ENCODE measurements at regions not wholly inside any gene's neighbourhood (a gene's known extent, or its start where the extent isn't known, plus 50 kb on each side); places are given as distances from the start of the nearest gene placed in this dataset.
"Not testable (repeated sequence)": the region's sequence is repeated elsewhere in the genome, so short reads cannot be mapped to it uniquely, and the experiment has no call there.

DNA sequence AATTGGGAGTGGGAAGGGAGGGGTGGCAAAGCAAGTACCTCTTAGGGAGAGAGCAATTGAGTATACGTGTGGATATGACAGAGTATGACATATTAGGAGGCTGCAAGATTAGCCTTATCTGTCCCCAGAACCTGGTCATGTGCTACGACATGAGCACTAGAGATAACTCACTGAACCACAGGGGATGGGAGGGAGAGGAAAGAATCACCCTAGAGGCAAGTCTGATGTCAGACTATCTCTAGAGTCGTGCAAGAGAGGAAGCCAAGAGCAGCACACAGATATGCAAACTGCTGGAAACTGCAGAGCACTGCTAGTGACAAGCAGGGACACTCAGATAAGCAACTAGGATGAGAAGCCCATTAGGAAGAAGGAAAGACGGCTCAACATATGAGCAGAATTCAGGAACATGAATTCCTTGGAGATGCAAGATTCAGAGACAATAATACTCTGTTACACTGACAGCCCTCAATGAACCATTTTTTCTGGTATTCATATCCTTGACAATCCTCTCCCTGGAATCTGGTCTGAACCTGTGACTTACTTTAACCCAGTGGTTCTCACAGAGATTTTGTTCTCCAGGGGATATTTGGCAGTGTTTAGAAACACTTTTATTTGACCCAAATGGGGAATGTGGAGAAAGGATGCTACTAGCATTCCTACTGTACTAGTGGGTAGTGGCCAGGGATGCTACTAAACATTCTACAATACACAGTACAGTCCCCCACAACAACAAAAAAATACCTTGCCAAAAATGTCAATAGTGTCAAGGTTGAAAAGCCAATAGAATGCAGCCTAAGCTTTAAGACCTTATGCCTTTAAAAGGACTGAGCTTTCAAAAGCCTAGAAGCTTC, 84.0 kb upstream of the BMP2K start:
- DNase-seq (ENCODE audit: low read depth) = no peak

DNA sequence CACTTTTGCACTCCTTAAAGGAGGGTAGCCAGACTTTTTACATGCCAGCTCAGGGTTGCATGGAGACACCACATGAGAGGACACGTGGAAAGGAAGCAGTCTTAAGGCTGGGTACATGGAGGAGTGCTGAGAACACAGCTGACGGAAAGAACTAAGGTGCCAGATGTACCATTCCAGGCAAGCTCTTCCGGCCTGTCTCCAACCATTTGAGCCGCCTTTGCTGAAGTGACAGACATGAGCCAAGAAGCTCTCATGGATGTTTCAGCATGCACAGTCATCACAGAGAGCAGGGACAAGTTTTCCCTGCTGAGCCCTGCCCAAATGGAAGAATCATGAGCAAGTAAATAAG, 83.4 kb upstream of the BMP2K start:
- no peak for DNase-seq (ENCODE audit: low read depth)

DNA sequence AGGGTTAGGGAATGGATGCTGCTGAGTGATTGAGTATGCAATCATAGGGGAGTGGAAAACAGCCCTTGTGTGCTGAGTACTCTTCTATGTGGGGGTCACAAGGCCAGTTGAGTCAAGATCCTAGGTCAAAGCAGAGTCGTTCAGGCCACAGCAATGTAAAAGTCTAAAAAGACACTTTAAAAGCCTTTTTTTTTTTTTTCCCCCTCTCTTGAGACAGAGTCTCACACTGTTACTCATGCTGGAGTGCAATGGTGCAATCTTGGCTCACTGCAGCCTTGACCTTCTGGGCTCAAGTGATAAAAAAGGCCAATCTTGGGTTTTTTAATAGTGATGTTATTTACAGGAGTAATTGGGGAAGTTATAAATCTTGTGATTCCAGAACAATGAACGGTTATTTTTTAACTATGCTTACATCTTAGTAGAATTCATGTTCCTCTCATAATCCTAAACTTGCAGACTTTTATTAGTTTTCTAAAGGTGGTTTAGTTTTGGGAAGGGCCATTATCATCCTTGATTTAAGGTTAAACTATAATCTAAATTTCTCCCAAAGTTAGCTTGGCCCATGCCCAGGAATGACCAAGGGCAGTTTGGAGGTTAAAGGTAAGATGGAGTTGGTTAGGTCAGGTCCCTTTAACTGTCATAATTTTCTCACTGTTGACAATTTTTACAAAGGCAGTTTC, 82.2 kb upstream of the BMP2K start:
- no peak for DNase-seq (ENCODE audit: low read depth)

DNA sequence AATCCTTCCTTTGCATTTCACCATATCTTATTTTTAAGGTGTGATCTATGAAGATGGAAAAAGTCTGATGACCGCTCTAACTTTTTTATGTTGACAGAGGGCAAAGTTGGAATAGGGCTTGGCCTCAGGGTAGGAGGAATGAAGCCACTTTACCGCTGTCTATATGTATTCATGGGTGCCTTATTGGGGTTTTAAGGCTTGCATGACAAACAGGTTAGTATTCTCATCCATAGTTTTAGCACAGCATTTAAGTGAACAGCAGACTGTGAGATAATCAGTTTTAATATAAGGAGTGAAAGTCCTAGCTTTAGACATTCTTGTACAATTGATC, 81.7 kb upstream of the BMP2K start:
- no peak for DNase-seq (ENCODE audit: low read depth)

DNA sequence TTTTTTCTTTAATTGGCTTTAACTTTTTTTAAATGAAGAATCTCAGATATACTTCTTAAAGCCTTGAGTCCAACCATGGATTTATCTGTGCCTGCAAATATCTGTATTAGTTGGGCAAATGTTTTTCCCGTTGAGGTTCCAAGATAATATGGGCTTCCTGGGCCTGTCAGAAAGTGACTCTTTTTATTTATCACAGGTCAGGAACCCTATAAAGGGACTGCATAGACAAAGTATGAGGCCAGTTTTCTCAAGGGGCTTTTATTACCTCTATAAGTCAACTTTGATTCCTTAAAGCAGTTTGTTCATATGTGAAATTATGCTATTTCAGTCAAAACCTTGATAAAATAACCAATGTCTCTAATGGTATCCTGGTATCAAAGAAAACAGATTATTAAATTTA, 80.2 kb upstream of the BMP2K start:
- DNase-seq (ENCODE audit: low read depth) = no peak

DNA sequence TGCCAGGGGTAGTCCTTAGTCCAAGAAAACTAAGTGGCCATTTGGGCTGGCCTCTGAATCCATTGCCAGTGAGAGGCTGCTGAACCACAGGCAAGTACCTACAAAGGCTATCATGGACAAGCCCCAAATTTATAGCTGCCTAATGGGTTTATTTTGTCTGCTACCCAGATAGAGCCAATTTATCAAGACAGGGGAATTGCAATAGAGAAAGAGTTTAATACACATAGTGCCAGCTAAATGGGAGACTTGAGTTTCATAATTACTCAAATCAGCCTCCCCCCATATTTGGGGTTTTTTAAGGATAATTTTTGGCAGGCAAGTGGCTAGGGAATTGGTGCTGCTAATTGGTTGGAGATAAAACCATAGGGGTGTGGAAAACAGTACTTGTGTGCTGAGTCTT, 73.1 kb upstream of the BMP2K start:
- DNase-seq (ENCODE audit: low read depth) = no peak

DNA sequence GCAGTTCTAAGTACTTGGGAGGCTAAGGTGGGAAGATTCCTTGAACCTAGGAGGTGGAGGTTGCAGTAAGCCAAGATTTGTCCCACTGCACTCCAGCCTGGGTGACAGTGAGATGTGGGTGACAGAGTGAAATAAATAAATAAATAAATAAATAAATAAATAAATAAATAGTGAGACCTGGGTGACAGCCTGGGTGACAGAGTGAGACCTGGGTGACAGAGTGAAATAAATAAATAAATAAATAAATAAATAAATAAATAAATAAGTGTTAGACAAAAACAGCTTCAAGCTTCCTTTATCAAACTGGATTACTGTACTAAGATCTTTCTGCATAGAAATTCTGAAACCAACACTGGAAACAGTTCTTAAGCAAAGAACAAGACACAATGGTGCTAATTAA, 71.8 kb upstream of the BMP2K start:
- no peak for DNase-seq (ENCODE audit: low read depth)

DNA sequence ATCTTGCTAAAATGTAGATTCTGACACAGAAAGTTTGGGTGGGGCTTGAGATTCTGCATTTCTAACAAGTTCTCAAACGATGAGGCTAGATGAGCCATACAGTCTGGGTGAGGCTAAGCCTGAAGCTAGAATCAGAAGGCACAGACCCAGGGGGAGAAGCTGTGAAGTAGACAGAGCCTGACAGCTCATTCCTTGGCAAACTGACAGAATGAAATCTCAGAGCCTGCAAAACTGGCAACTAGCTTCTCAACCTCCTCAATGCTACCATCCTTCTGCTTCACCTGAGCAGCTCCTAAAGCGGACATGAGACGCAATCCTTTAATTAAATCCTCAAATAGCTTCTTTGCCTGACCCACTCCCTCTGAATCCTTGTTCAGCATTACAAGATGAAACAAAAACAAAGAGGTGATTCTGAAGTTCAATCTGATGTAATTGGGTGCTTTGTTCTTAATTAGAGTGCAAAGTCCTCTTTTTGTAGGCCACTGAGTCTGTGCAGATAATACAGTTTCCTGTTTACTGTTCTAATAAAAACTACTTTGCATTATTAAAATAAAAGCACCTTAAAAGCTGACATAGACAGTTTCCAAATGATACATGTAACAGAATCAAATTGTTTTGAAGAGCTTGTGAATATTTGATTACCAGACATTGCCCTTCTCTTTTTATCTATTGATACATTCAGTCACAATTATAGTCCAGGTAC, 71.0 kb upstream of the BMP2K start:
- peak; percentile 80 for DNase-seq (ENCODE audit: low read depth)

DNA sequence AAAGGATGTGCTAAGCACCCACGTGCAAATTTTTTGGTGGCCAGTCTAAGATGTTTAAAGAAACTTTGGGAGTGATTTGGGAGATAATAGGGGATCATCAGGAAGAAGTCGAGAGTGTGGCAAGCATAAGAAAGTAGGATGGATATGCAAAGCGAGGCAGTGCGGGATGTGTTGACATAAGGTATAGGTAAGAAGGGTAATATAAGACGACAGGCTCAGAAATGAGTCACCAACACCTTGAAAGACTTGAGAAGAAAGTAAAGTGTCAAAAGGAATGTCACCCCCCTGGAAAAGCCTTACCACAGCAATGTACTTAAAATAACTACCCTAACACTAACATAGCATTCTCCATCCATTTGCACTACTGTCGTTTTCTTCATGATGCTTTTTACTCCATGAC, 69.8 kb upstream of the BMP2K start:
- no peak for DNase-seq (ENCODE audit: low read depth)

DNA sequence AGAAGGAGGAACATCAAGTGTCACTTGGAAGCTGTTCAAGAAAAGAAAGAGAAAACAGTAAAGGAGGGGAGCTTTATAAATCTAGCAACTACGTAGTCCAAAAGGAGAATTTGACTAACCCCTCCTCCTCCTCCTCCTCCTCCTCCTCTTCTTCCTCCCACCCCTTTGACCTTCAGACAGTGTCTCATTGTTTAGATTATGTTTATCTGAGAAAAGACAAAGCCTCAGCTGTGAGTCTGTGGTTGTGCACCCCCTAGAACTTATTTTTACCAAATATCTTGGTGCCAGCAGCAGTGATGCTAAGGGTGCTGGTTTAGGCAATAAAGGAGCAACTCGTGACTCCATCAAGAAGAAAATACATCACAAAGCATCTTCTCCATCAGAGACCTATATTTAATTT, 68.9 kb upstream of the BMP2K start:
- DNase-seq (ENCODE audit: low read depth) = no peak

DNA sequence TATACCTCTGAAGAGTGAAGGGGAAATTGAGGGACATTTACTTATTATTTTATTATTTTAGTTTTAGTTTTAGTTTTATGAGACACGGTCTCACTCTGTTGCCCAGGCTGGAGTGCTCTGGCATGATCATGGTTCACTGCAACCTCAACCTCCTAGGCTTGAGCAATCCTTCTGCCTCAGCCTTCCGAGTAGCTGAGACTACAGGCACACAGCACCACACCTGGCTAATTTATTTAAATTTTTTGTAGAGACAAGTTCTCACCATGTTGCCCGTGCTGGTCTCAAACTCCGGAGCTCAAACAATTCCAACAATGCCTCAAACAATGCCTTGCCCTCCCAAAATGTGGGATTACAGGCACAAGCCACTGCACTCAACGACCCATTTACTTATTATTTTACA, 68.4 kb upstream of the BMP2K start:
- no peak for DNase-seq (ENCODE audit: low read depth)

DNA sequence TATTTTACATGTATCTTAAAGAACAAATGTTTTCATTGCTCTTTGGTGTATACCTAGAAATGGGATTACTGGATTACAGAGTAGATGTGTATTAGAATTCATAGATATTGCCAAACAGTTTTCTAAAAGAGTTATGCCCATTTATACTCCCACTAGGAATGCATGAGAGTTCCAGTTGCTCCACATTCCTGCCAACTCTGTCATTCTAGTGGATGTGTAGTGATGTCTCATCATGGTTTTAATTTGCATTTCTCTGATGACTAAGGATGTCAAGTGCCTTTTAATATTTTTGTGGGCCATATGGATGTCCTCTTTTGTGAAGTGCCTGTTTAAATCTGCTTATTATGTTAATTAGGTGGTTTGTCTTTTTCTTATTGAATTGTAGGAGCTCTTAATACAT, 65.6 kb upstream of the BMP2K start:
- DNase-seq (ENCODE audit: low read depth) = peak; percentile 68

DNA sequence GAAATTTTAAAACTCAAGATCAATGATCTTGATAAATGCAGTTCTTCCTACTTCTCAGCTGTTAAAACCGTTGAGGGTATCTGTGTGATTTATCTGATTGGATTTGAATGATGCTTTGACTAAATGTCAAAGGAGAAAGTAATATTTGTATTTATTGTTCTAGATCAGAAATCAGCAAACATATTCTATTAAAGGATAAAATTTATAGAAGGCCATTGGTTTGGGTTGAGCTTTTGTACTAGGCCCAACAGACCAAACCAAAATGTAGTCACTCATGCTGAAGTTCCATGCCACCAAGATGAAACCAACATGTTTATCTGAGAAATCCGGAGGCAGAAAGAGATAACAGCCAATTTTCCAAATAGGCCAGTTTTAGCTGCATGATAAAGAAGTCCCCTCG, 64.5 kb upstream of the BMP2K start:
- DNase-seq (ENCODE audit: low read depth) = no peak

DNA sequence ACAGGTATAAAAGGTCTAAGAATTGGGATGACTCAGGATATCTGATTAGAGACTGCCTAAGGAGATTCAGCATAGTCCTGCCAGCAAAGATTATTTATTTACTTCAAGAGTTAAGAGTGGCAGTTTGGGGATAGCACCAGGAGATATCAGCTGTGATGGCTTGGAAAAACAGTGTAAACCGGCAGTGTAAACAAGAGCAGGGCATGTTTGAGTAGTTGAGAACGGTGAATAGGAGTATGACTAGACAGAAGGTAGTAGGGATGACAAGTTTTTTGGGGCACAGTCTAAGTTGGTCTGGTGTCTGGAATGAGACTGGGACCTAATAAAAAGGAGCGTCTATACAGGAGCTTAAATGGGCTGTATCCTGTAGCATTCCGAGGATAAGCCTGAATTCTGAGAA, 61.6 kb upstream of the BMP2K start:
- DNase-seq (ENCODE audit: low read depth) = not testable (repeated sequence)

DNA sequence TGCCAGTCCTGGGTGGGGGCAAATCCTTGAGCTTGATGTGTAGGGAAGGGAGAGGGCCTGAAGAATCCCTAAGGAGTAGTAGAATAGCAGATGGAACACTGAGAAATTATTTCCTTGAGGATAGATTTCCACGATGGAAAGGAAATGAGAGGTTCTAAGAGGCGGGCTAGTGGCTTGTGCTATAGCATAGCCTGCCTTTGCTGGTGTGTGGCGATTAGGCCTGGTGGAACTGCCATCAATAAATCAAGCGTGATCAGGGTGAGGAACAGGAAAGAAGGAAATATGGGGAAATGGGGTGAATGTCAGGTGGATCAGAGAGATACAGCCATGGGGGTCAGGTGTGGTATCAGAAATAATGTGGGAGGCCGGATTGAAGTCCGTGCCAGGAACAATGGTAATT, 60.8 kb upstream of the BMP2K start:
- not testable (repeated sequence) for DNase-seq (ENCODE audit: low read depth)

DNA sequence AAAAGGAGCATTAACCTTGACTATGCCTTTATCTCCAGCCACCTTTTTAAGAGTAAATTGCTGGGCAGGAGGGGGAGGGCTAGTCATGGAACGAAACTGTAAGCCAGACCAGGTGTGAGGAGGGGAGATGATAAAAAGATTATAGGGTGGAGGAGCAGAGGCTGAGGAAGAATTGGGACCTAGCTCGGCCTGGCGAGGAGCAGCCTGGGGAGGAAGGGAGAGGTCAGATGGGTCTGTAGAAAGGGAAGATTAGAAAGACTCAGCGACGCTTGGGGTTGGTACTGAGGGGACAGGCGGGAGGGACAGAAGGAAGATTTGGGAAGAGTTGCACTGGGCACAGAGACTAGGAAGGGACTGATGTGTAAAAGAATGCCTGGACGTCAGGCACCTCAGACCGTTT, 58.4 kb upstream of the BMP2K start:
- not testable (repeated sequence) for DNase-seq (ENCODE audit: low read depth)

DNA sequence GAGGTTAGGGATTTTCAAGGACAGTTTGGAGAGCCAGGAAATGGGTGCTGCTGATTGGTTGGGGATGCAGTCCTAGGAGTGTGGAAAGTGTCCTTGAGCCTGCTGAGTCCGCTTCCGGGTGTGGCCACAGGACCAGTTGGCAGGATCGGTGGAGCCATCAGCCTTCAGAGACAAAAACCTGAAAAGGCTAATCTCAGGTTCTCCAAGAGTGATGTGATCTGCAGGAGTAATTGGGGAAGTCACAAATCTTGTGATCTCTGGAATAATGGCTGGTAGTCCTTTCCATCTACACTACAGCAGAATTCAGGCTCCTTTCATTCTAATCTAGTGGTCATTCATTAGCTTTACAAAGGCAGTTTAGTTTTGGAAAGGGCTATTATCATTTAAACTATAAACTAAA, 55.9 kb upstream of the BMP2K start:
- no peak for DNase-seq (ENCODE audit: low read depth)

DNA sequence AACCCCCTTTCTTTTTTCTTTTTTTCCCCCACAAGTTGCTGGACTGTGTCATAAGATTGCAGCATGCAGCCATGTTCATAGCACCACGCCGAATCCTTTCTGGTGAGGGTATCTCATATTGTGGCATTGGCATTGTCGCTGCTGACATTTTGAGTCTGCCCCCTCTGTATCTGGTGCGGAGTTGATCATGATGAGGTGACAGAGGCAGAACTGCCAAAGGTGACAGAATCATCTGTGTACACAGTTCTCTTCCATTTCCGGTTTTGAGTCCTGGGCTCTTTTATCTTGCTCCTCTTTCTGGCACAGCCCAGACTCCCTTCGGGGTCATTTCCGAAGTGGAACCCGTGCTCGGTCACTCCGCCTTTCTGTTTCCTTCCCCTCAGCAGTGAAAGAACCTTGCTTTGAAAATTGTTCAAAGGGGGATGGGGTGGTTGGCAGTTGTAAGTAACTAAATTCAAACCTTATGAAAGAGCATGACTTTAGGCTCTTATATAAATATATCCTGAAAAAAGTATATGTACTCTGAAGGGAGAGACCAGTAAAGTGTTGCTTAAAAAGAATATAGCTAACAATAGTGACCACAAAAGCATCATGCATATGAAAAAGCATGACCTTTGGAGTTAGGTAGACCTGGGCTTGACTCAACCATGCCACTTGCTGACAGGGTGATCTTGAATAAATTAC, 55.0 kb upstream of the BMP2K start:
- no peak for DNase-seq (ENCODE audit: low read depth)

DNA sequence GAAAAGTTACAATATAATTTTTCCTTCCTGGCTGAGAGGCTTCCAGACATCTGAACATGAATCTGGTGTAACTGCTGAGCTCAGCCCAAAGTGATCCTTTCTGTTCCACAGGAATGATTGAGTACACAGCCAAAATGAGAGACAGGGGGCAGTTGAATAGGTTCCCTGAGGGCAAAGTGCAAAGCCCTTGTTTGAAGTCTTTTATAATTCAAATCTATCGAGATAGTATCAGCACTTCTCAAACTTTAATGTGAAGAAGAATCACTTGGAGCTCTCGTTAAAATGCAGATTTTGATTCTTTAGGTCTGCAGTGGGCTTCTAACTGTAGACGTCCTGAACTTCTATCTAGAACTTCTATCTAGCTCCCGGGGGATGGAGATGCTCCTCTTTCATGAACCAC, 54.4 kb upstream of the BMP2K start:
- DNase-seq (ENCODE audit: low read depth) = no peak

DNA sequence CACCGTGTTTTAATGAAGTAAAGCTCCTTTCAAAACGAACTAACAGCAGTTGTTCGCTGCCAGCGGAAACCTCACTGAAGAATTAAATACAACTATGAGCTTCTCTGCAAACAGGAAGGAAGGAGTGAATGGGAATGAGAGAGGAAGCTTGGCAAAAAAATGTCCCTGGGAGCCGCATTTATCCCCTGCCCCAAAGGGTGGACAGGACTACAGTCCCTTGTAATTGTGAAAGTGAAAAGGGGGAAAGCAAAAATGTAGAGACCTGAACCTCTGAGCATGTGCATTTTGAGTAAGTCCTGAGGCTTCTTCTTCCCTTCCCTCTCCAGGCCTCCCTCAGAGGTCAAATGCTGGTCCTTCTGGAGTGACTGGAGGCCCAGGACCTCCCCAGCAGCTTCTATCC, 53.8 kb upstream of the BMP2K start:
- DNase-seq (ENCODE audit: low read depth) = no peak

DNA sequence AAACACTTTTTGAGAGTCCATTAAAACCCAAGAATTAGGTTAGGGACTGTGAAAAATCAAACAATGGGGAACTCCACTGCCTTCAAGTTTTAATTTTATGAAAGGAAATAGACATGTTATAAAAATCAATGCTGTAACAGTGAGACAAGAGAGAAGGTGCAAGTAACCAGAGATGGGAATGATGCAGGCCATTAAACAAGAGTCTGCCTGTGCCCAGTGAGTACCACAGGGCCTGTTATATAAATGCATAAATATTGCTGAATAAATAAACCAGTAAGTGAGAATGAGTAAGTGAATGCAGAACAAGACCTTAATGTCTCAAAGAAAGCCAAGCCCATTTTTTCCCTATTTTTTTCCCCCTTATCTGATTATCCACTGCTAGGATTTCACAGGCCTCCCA, 53.3 kb upstream of the BMP2K start:
- DNase-seq (ENCODE audit: low read depth) = no peak
